ENCODE measurements at regions not wholly inside any gene's neighbourhood (a gene's known extent, or its start where the extent isn't known, plus 50 kb on each side); places are given as distances from the start of the nearest gene placed in this dataset.

DNA sequence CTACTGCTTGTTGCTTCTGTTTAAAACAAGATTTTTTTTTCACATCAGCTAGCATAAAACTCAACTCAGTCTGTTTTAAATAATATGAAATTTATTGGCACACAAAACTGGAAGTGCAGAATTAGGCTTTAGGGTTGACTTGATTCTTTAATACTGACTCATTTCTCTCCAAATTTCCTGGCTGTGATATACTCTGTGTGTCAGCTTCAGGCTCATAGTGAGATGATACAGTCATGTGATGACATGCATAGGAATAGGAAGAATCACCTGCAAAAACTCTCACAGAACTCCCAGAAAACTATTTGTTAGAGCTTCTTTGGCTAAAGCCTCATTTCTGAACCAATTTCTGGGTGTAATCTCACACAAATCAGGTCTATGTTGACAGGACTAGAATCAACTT lies 1068.0 kb upstream of the EPHA7 start:
- no peak for TF ChIP-seq CTCF (IDR thresholded peaks at IDR 0.05; ENCODE audit: low read length)
- TF ChIP-seq EZH2phosphoT487 (IDR thresholded peaks at IDR 0.05; ENCODE audit: low read length) = no peak
- TF ChIP-seq EZH2 (optimal IDR thresholded peaks at IDR 0.05; ENCODE audit: low read depth, low read length) = no peak

All from MM.1S (cell line).